RKO (cell line): ENCODE measurements at regions not wholly inside any gene's neighbourhood (a gene's known extent, or its start where the extent isn't known, plus 50 kb on each side); places are given as distances from the start of the nearest gene placed in this dataset.
"Not testable (repeated sequence)": the region's sequence is repeated elsewhere in the genome, so short reads cannot be mapped to it uniquely, and the experiment has no call there.

ENCODE experiments used
- DNase-seq: peaks from one replicate; pipeline ENCODE4 v3.0.0-alpha.2; 2016; ENCODE audit warnings: low spot score

- no peak for DNase-seq
Observed at GRCh38 chr7:131145770-131146169, 181.9 kb upstream of the MKLN1 start.

- no peak for DNase-seq
Observed at GRCh38 chr7:131147604-131148003, 180.1 kb upstream of the MKLN1 start.

DNA sequence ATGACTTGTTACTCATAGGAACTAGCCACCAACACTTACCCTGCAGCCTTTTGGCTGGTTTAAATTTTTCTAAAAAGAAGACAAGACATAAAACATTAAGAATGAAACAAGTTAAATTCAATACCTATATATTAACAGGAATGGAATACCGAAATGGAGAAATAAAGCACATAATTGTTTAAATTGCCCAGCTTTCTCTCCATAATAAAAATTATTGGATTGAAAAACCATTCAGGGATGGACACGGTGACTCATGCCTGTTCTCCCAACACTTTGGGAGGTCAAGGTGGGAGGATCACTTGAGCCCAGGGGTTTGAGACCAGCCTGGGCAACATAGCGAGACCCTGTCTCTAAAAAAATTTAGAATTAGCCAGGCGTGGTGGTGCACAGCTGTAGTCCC, 179.4 kb upstream of the MKLN1 start:
- no peak for DNase-seq

DNA sequence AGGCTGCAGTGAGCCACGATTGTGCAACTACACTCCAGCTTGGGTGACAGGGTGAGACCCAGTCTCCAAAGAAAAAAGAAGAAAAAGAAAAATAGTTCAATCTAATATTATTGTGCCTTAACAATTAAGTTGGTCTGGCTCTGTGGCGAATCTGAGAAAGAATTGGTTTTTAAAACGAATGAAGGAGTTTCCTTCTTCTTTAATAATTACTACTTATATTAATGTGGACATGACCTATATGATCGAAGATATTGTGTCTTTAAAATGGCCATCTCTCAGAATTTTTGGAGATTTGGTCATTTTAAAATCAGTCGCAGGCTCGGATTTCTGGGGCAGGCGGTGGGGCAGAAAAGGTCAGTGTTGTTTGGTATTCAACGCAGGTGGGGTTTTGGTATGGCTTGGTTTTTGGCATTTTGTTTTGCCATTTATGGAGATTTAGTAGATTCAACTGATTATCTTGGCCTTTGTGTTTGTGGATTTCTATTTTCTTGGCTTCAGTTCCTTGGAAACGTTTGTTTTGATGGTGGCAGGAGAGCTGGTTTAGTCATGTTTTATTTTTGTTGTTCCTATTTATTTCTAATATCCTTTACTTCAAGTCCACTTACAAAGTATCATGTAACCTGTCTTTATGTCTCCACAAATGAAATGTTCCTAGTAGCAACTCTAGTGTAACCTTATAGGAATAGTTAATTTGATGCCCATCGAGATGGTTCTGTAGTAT, 178.8 kb upstream of the MKLN1 start:
- DNase-seq: no peak

DNA sequence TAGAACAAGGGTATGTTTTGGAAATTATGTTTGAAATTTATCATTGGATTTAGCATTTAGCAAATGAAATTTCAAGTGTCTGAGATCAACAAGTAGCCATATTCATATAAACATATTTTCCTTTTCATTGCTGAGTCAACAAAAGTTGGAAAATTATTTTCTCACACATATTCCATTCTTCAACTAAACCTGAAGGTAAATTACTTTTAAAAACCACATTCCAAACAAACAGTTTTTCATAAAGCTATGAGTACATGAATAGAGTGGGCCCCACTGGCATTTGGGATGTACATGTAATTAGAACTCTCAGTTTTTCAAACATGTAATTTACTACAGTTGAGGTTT, 178.3 kb upstream of the MKLN1 start:
- DNase-seq: no peak

- no peak for DNase-seq
Observed at GRCh38 chr7:131149840-131150239, 177.8 kb upstream of the MKLN1 start.

- DNase-seq: no peak
Observed at GRCh38 chr7:131151034-131151433, 176.6 kb upstream of the MKLN1 start.

GRCh38 chr7:131152766-131153165, 174.9 kb upstream of the MKLN1 start:
- DNase-seq: no peak

DNA sequence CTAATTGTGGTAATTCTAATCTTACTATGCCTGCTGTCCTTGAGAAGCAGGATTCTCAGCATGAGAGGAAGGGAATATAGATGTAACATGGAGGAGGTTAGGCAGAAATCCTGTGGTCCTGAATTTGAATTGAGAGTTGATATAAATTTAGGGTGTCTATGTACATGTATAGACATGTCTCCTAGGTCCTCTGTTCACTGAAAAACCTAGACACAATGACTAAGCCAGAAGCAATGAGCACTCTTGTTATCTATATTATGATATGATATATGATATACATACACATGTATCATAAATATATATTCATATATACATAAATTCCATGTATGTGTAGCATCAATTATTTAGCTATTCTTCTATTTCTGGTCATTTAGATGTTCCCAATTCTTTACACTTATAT, 173.3 kb upstream of the MKLN1 start:
- no peak for DNase-seq

DNA sequence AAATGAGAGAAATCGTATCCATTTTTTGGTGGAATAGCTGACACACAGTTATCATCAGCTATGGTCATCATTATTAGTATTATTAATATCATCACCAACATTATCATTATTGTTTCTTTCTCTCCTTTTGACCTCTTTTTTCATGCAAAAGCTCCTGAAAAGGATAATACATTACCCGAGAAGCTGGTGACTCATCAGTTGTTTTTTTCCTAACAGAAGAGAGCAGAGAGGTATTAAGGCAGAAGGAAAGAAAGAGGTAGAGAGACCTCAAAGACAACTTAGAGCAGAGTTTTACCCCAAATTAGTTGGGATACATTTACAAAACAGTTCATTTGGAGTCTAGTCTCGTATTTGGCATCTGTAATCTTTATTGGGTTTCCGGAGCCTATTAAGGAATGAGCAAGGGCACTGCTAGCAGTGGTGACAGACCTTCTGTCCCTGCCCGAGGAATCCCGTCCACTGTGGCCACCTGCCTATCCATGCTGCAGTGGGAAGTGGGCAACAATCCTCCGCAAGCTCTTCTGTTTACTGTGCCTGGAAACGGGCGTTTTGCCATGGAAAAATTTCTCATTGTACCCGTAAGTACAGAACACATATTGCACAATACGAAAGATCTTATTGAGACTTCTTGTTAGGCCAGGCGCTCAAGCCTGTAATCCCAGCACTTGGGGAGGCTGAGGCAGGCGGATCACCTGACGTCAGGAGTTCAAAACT, 170.0 kb upstream of the MKLN1 start:
- DNase-seq: no peak

- DNase-seq: not testable (repeated sequence)
Observed at GRCh38 chr7:131158244-131158636, 169.4 kb upstream of the MKLN1 start.

DNA sequence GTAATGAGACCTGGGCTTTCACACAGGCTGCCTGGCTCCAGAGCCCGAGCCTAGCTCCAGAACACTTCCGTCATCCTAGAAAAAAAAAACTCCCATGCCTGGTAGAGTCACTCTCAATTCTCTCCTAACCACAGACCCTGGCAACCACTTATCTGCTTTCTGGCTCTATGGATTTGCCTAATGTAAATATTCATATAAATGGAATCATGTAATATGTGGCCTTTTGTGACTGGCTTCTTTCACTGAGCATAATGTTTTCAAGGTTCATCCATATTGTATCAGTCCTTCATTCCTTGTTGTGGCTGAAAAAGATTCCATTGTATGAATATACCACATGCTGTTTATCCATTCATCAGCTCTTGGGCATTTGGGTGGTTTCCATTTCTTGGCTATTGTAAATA, 167.7 kb upstream of the MKLN1 start:
- DNase-seq: no peak

GRCh38 chr7:131161103-131161502, 166.6 kb upstream of the MKLN1 start:
- no peak for DNase-seq

GRCh38 chr7:131164025-131164925, 163.4 kb upstream of the MKLN1 start:
- DNase-seq: peak; percentile 89

DNA sequence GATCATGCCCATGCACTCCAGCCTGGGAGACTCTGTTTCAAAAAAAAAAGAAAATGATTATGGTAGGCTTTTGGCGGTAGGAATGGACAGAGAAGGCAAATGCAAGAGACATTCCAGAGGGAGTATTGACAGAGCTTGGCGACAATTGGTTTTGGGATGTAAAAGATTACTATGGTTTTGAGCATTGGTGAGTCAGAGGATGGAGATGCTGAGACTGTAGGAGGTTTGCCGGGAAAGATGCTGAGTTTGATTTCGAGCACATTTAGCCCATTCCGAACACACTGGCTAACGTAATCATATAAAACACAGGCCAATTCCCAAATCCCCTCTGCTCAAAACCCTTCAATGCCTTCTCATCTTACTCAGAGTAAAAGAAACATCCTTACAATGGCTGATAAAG, 161.6 kb upstream of the MKLN1 start:
- no peak for DNase-seq

DNA sequence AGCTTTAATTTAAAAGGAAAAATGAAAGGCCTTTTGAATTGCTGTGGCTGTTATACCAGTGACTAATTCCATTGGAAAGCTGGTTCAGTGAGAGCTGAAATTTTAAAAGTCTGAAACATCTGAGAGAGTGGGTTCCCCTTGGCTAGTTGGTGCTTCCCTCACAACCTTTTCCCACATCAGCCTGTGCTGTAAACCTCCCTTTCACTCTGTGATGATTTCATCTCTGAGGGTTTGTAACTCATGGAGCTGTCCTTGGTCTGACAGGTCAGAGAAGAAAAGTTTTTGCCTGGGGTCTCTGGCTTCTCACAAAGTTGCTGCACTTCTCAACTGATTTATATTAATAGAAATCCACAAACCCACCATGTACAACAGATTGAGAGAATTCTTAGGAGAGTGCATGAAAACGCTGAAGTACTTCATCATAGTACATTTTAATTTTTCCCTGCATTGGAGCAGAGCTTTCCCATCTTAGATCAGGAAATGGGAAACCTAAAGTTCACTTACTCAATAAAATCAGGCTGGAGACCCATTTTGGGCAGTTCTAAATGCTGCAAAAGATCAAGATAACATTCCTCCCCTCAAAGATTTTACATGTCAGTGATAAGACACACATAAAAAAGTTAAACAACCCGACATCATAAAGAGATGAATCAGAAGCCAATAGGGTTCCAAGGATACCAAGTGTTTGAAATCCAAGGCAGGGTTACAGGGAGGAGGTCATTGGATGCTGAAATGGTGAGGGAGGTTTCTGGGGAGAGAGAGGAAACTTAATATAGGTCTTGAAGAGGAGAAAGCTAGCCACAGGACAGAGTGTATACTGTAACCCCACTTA, 157.0 kb upstream of the MKLN1 start:
- DNase-seq: no peak

GRCh38 chr7:131173145-131173890, 154.4 kb upstream of the MKLN1 start:
- DNase-seq: peak; percentile 29

DNA sequence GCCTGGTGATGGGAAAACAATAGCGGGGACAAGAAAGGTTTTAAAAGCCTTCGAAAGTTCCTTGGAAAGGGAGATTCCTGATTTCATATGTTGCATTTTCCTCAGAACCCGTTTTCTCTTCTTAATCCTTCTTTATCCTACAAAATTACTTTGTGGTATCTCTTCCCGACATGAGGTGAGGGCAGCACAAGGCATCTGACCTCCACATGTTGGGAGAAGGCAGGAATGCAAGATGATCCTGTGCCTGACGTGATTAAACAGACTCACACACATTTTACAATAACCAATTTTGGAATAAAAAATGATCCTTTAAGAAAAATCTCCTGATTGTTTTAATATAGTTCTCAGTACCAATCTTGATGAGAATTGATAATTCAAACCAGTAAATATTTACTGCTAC, 153.3 kb upstream of the MKLN1 start:
- DNase-seq: no peak

GRCh38 chr7:131174855-131175254, 152.8 kb upstream of the MKLN1 start:
- no peak for DNase-seq

DNA sequence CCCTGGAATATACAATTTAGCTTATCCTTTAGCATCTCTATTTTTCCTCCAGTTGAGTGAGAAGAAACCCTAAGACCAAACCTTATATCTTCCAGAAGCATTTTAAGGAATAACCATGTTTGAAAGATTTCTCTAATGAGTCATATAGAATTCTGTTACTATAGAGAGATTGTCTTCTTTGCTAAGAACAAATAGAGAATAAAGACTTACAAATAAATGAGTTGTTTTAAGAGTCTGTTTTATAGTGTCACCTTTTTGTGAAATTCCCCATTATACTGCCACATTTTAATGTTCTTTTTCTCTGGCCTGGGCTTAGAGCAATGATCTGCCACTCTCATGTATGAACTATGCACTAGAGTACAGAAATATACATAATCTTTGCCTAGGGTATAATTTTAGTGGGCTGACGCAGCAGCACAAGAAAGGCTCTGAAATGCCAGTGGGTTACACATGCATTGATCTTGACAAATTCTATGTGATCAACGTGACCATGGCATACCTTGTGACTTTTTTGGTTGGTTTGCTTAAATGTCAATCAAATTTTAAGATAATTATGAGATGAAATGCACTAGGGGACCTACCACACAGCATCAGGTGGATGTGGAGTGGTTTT, 145.1 kb upstream of the MKLN1 start:
- DNase-seq: no peak

GRCh38 chr7:131183072-131183471, 144.6 kb upstream of the MKLN1 start:
- DNase-seq: no peak
